Stimulated activated CD4-positive, alpha-beta T cell treated with anti-CD3 and anti-CD28 coated beads, Interleukin-15, amount 100 ng/mL, for 24 hours (primary cell): ENCODE measurements at regions not wholly inside any gene's neighbourhood (a gene's known extent, or its start where the extent isn't known, plus 50 kb on each side); places are given as distances from the start of the nearest gene placed in this dataset.
"Not testable (repeated sequence)": the region's sequence is repeated elsewhere in the genome, so short reads cannot be mapped to it uniquely, and the experiment has no call there.

ENCODE experiments used
- DNase-seq: peaks from one replicate; pipeline ENCODE4 v3.0.0-alpha.2; 2020

DNA sequence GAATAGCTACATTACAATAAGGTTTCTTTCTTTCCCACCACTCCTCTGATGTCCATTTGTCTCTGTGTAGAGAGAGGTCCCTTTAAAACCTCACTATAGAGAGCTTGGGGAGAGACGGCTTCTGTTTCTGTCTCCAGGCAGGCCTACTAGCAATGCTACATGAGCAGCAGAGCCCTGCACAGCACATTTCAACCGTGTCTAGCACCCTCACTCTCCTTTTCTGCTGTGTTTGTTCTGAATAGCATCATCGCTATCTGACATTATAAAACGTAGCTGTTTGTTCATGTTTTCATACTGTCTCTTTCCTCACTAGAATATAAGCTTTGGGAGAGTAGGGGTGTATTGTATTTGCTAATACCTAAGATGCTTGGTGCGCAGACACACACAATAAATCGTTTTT, 487.8 kb upstream of the DPP6 start:
- DNase-seq: no peak

DNA sequence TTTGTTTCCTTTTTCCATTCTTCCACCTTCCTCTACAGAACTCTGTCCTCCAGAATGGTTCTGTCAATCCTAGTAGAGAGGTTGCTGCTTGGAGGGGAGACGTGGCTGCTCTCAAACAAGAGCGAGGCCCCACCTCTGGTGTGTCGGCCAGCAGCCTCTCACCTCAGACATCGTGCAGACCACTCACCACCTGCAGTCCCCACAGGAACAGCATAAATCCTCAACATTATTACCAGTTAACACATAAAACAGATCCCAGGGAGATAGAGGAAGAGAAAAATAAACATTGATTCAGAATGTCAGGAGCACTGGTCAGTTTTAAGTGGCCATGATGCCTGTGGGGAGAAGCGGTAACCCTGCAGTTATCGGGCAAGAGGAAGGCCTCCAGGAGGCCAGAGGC, 485.9 kb upstream of the DPP6 start:
- no peak for DNase-seq

DNA sequence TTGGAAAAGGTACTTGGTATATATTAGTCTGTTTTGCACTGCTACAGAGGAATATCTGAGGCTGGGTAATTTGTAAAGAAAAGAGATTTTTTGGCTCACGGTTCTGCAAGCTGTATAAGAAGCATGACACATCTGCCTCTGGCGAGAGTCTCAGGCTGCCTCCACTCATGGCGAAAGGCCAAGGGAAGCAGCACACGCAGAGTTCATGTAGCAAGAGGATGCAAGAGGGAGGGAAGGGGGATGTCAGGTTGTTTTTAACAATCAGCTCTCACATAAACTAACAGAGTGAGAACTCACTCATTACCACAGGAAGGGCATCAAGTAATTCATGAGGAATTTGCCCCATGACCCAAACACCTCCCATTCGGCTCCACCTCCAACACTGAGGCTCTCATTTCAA, 484.8 kb upstream of the DPP6 start:
- DNase-seq: no peak

DNA sequence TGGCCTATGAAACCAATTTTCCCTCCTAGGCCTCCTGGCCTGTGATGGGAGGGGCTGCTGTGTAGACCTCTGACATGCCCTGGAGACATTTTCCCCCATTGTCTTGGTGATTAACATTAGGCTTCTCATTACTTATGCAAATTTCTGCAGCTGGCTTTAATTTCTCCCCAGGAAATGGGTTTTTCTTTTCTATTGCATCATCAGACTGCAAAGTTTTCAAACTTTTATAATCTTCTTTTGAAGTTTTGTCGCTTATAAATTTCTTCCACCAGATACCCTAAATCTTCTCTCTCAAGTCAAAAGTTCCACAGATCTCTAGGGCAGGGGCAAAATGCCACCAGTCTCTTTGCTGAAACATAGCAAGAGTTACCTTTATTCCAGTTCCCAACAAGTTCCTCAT, 482.7 kb upstream of the DPP6 start:
- not testable (repeated sequence) for DNase-seq

DNA sequence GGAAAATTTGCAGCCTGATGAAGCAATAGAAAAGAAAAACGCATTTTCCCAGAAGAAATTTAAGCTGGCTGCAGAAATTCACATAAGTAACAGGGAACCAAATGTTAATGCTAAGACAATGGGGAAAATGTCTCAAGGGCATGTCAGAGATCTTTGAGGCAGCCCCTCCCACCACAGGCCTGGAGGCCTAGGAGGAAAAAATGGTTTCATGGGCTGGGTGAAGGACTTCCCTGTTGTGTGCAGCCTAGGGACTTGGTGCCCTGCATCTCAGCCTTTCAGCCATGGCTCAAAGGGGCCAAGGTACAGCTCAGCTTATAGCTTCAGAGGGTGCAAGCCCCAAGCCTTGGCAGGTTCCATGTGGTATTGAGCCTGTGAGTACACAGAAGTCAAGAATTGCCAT, 476.1 kb upstream of the DPP6 start:
- no peak for DNase-seq

DNA sequence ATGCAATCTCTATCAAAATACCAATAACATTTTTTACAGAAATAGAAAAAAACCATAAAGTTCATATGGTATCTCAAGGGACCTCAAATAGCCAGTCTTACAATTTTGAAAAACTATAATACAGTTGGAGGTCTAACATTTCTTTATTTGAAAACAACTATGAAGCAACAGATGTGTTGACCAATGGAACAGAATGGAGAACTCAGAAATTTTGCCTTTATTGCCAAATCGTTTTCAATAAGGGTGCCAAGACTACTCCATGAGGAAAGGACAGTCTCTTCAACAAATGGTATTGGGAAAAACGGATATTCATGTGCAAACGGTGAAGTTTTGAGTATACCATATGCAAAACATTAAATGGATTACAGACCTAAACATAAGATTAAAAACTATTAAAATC, 470.8 kb upstream of the DPP6 start:
- DNase-seq: no peak

DNA sequence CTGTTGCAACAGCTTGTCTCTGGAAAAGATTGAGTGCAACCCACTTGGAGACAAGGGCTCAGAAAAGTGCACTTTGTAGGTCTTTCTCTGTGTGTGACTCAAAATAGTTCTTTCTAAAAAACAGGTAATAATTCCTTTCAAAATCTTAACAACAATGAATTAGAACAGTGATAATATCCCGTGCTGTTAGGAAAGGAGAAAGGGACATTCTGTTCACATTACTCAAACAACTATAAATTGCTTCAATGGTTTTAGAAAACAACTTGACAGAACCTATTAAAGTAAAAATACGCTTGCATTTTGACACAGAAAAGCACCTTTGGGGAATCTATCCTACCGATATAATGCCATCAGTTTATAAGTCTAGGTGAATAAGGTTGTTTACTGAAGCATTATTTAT, 468.1 kb upstream of the DPP6 start:
- no peak for DNase-seq

DNA sequence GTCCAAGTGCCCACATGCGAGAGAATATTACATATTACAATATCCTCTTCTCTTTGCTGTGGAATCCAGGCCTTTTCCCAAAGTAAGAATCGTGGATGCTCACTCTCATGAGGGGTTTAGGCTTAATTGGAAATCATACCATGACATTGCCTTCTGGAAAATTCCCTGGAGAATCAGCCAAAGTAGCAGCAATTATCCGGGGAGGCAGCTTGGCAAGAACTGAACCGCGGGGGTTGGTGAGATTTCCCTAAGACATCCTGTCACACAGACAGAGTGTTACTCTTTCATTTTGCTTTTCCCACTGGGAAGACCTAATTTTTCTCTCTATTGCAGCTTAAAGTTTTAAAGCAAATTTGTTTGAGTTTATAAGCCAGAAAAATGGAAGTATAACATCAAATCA, 463.6 kb upstream of the DPP6 start:
- DNase-seq: no peak

DNA sequence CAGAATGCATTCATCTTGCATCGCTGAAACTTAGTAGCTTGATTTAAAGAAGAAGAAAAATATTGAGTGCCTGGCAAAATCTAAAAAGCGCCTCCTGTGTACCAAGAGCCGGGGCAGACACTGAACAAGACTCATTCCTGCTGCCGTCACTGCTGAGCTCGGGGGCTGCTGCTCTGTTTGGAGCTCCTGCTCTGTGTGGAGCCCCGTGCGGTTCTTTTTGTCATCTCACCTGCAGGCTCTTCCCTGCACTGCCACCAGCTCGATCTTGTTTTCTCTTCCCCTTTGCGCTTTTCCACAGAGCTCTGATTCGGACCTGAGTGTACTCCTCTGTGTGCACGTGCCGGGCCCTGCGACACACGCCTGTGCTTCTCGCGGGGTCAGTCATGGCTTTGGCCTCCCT, 462.1 kb upstream of the DPP6 start:
- no peak for DNase-seq

DNA sequence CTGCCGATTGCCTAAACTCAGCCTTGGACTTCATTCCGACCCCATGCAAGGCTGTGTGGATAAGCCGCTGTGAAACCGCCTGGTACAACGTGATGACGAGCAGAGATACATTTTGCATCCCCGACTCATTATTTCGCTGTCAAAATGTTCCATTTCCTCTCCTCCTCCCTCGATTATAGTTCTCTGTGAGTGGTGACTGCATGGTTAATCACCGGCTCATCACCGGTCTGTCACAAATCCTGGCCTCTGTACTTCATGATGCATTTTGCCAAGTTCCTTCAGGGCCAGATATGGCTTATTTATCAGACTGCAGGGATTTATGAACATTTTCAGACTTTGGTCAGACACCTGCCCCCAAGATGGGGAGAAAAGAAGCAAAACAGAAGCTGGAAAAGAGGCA, 461.6 kb upstream of the DPP6 start:
- DNase-seq: no peak

DNA sequence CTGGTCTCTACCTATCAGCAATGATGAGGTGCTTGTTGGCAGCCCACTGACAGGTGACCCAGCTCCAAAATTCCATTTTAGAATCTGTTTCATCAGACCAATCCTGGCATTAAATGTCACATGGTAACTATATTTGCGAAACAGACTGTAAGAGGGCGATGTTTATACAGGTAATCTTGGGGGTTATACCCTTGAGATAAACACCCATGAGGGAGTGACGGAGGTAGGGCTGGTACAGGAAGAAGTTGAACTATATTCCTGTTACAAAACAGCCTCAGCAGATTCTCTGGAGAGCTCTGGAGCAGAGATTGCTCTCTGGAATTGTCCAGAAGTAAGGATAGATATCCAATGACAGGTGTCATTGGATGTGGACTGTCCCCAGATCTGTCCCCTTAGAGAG, 444.8 kb upstream of the DPP6 start:
- DNase-seq: no peak

DNA sequence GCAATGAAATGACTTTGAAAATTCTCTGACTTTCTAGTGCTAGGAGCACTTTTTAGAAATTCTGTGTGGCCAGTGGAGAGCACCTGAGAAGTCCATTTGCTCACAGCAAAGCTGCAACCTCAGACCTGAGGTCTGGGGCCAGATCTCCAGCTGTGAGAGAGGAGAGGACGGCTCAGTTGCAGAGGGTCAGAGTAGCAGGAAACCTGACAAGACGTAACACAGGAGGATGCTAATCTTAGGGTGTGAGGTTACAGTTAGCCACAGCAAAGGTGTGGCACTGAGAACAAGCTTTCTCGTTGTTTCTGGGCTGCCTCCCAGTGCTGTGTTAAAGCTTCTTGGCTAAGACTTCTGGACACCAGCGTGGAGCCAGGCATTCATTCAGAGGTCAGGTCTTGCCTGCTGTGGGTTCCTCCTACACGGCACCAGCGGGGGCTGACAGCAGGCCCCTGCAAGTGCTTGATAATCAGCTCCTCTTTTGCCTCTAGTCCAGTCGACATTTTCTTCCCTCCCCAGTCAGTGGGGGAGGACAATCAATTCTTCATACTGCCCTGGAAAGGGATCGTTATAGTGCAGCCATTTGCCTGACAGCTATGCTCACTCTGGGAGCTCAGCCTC, 435.4 kb upstream of the DPP6 start:
- no peak for DNase-seq

DNA sequence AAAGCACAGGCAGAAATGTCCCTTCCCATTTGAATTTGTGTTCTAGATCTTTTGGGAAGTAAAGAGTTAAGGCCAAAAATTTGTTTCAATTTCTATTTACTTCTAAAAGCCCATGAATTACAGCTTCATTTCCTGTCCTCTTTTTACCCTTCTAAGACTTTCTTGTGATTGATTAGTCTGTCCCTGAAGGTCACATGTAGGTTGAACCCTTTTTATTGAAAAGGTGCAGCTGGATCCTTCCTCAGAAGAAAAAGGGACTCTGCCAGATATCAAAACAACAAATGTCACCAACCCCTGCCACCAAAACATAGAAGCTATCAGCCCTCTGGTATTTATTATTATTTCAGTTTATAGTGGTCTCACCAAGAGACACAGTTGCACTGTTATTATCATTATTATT, 424.9 kb upstream of the DPP6 start:
- no peak for DNase-seq

DNA sequence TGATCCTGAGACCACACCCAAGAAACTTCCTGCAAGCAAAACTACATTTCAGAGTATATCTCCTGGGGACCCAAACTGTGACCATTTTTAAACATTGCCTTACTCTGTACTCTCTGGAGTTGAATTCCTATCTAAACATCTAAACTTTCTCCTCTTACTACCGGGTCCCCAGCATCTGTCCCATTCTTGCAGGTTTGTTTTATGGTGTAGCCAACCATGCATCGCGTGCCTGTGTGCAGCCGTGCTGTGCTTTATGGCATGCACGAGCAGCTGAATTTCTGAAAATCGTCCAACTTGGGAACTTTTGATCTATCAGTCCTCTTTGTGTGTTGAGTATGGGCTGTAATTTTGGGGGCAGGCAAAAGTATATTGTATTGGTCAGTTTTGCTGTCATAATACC, 423.8 kb upstream of the DPP6 start:
- no peak for DNase-seq

DNA sequence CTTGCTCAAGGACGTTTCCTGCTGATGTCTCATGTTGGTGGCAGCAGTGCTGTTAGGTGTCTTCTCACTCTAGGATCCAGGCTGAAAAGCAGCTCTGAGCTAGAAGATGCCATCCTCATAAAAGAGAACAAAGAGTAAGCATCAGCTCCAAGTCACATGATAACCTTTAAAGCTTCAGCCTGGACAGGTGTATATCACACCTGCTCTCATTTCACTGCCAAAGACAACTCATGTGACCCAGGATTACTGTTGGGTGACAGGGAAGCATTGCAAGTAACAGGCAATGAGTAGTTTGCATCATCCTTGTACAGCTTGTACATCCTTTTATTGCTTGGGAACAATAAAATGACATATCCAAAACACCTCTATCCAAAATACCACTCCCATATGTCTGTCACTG, 423.4 kb upstream of the DPP6 start:
- no peak for DNase-seq

DNA sequence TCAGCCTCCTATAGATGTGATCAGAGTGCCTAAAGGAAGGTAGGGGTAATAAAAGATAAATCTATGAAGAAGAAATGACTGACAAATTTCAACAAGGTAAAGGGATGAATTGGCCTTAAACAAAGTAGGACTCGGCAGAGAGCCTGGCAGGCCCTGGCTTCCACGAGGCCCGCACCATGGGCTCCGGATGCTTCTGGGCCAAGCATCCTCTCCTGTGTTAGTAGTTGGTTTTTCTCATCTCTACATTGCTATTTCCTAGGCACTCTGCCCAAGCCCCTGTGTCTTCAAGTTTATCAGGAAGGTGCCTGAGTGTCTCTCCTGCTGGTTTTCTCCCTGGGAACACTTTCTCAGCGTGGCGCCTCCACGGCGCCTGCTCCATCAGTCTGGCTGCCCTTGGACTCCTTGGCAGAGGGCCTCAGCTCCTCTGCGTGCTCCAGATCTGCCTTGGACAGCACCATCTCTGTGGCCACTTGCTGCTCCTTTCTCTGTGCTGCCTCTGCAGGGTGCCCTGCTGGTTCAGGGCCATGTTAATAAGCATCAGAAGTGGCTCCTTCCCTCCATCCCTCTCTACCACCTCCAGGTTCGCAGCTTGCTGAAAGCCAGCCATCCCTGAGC, 413.3 kb upstream of the DPP6 start:
- DNase-seq: no peak

DNA sequence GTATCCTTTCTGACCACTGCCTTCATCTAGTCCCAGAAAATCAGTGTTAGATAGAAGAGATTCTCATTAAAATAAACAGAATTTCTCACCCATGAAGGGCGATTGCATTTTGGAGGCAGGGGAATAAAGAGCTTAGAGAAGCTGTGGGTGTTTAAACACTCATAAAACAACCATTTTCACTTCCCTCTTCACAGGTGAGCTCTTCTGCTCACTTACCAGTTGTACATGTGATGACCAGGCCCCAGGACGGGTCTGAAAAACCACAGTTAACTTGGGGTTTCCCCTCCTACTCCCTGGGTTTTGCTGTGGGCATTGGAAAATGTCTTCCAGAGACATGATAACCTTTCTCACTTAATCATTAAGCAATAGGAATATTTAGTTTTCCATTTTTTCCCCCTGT, 411.6 kb upstream of the DPP6 start:
- no peak for DNase-seq

DNA sequence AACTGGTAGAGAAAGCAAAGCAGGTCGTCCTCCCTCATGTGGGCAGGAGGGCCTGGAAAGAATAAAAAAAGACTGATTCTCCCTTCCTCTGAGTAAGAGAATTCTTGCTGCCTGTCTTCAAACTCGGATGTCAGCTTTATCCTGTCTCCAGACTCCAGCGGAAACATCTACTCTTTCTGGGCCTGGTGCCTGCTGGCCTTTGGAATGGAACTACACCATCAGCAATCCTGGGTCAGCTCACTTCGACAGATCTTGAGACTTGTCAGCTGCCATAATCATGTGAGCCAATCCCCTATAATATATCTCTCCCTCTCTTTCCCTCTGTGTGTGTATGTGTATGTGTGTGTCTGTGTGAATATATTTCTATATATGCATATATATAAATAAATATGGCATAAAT, 411.0 kb upstream of the DPP6 start:
- DNase-seq: no peak

DNA sequence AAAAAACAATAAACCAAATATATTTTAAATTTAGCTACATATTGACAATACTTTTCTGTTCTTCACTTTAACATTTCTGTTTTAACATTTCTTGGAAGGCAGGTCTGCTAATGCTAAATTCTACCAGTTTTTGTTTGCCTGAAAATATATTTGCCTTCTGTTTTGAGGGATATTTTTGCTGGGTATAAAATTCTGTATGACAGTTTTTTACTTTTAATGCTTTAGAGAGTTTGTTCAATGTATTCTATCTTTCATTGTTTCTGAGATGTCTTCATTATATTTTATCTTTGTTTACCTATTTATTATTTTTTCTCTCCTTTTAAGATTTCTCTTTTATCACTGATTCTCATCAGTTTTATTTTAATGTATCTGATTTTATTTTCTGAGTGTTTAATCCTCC, 409.2 kb upstream of the DPP6 start:
- no peak for DNase-seq

DNA sequence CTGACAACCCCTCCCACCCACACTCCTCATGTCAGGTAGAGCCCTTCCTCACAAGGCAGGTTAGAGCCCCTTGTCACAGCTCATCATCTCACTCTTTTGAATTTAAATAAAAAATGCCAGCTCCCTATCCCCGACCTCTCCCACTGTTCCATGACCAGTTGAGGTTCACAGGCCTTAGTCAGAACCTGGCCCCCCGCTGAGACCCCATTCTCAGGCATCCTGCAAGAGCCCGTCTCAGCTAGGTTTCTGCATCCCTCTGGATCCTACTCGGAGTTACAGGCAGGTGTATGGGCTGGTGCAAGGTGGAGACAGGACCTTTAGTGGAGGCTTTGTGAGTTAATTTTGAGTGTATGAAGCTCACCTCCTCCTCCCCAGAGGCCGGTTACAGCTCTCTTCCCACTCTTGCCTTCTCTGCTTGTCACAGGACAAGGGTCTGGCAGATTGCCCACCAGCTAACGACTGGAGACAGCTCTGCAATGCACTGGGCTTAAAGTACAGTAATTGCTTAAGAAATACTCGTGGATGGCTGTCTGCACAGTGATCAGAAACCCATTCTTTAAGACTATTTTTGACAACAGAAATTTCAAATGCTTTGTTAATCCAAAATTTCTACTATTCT, 394.9 kb upstream of the DPP6 start:
- DNase-seq: no peak

DNA sequence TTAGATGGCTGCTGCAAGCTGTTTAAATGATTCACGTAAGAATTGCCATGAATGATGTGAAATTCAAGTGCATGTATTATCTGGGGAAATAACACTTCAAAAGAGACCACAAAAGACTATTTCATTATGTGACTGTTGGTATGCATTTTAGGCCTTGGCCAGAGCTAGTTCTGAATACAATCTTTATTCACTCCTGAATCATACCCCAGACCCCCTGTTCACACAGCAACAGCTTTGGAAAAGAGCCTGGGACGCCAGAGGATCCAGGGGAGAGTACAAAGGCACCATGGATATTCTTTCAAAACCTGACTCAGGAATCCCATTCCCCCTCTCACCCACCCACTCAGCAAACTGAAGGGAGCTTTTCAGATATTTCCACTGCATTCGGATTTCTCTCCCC, 377.1 kb upstream of the DPP6 start:
- DNase-seq: no peak

DNA sequence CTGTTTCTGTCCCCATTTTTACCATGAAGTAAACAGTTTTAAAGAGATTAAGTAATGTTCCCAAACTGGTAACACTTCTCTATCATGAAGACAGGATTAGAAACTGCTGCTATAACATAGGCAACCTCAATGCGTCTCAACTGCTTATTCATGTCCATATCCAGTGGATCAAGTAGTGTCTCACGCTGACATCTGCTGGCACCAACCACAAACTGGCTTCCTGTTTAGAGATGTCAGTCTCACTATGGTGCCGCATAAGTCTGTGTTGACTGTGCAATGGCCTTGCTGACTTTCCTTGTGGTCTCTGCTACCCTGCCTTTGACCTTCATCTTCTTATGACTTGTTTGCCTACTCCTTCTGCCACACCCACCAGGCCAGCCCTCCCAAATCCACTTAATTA, 369.6 kb upstream of the DPP6 start:
- no peak for DNase-seq

DNA sequence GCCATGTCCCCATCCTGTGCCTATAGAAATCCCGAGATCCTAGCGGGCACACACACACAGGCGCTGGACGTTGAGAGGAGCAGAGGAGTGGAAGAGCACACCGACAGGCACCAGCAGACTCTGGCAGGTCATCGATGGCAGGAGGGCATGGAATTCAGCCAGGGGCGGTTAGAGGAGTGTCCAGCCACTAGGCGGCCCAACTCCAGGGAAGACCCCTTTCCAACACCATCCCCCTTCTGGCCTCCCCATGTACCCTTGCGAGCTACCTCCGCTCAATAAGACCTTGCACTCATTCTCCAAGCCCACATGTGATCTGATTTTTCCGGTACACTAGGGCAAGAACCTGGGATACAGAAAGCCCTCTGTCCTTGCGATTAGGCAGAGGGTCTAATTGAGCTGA, 356.0 kb upstream of the DPP6 start:
- DNase-seq: no peak

DNA sequence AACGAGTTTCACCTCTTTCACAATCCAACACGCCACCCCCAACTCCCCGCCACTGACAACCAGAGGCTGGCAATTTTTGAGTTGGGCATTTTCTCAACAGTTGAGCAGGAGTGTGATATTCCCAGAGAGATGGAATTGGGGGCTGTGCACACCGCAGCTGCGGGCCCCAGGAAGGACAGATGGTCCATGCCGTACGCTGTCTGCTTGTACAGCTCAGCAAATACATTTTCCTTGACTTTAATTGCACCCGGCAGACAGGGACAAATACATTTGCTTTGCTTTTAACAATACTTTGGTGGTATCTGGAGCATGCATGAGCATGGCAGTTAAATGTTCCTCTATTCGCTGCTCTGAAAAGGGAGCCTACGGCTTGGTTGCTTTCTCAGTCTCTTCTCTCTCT, 354.2 kb upstream of the DPP6 start:
- no peak for DNase-seq

DNA sequence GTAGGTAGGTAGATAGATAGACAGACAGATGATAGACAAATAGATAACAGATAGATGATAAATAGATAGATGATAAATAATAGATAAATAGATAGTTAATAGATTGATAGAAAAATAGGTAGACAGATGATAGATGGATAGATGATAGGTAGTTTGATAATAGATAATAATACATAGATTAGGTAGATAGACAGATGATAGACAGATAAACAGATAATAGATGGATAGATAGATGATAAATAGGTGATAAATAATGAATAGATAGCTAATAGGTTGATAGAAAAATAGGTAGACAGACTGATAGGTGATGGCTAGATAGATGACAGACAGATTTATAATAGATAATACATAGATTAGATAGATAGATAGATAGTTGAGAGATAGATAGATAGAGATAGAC, 350.5 kb upstream of the DPP6 start:
- no peak for DNase-seq
